ENCODE measurements at regions not wholly inside any gene's neighbourhood (a gene's known extent, or its start where the extent isn't known, plus 50 kb on each side); places are given as distances from the start of the nearest gene placed in this dataset.

GRCh38 chr4:133347409-133347808 is 198.3 kb downstream of the PCDH10 start:
- Histone ChIP-seq H3K27ac (ENCODE audit: poor library complexity, severe bottlenecking) (no peak overlapping the region), H3K4me1 (ENCODE audit: insufficient read depth, poor library complexity, severe bottlenecking) (no peaks in the 10 kb centered on the region), H3K9me3 (ENCODE audit: severe bottlenecking) (no peaks in the 10 kb centered on the region), H3K4me3 (ENCODE audit: severe bottlenecking) (no peak overlapping the region), H3K27me3 (ENCODE audit: insufficient read depth, poor library complexity, severe bottlenecking) (peaks cover 4% of the 10 kb centered on the region), H3K36me3 (ENCODE audit: low read depth) (no peaks in the 10 kb centered on the region)
- DNase-seq (ENCODE audit: low spot score) (no peak), ATAC-seq (ENCODE audit: low read depth) (no peak)
- TF ChIP-seq CTCF (IDR thresholded peaks at IDR 0.05; ENCODE audit: poor library complexity, severe bottlenecking) = no peak

DNA sequence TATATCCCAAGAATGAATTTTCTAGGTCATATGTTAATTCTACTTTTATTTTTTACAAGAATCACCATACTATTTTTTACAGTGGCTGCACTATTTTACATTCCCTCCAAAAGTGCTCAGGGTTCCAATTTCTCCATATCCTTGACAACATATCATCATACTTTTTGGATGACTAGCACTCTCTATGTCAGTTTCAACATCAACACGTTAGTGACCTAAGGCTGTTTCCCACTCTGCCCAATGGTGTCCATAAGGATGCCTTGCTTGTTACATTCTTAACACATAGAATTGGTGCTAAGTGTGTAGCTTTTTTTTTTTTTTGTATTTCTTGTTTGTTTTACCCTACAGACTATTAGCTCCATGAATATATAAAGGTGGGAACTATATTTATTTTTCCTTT is 175.4 kb downstream of the PCDH10 start:
- TF ChIP-seq CTCF (IDR thresholded peaks at IDR 0.05; ENCODE audit: poor library complexity, severe bottlenecking) = no peak
- ATAC-seq (ENCODE audit: low read depth) (no peak), DNase-seq (ENCODE audit: low spot score) (no peak)
- no peaks in the 10 kb centered on the region for H3K36me3 ChIP-seq (ENCODE audit: low read depth)
- H3K4me3 ChIP-seq (ENCODE audit: severe bottlenecking) = no peak overlapping the region
- H3K4me1 ChIP-seq (ENCODE audit: insufficient read depth, poor library complexity, severe bottlenecking) = no peaks in the 10 kb centered on the region
- H3K9me3 ChIP-seq (ENCODE audit: severe bottlenecking) = no peaks in the 10 kb centered on the region
- no peak overlapping the region for H3K27ac ChIP-seq (ENCODE audit: poor library complexity, severe bottlenecking)
- H3K27me3 ChIP-seq (ENCODE audit: insufficient read depth, poor library complexity, severe bottlenecking) = no peaks in the 10 kb centered on the region

DNA sequence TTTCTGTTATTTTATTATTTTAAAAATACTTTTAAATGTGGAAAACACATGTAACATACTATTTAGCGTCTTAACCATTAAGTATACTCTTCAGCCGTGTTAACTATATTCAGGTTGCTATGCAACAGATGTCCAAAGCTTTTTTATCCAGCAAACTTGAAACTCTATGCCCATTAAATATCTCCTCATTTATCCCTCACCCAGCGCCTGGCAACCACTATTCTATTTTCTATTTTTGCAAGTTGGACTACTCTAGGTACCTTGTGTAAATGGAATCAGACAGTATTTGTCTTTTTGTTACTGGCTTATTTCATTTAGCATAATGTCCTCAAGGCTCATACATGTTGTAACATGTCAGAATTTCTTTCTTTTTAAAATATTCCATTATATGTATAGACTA is 174.6 kb downstream of the PCDH10 start:
- Histone ChIP-seq H3K4me1 (ENCODE audit: insufficient read depth, poor library complexity, severe bottlenecking) (no peaks in the 10 kb centered on the region), H3K9me3 (ENCODE audit: severe bottlenecking) (no peaks in the 10 kb centered on the region), H3K36me3 (ENCODE audit: low read depth) (no peaks in the 10 kb centered on the region), H3K27ac (ENCODE audit: poor library complexity, severe bottlenecking) (no peak overlapping the region), H3K4me3 (ENCODE audit: severe bottlenecking) (no peak overlapping the region), H3K27me3 (ENCODE audit: insufficient read depth, poor library complexity, severe bottlenecking) (no peaks in the 10 kb centered on the region)
- TF ChIP-seq CTCF (IDR thresholded peaks at IDR 0.05; ENCODE audit: poor library complexity, severe bottlenecking) = no peak
- DNase-seq (ENCODE audit: low spot score) = no peak
- no peak for ATAC-seq (ENCODE audit: low read depth)

GRCh38 chr4:133320576-133321170 is 171.6 kb downstream of the PCDH10 start:
- Histone ChIP-seq H3K27me3 (ENCODE audit: insufficient read depth, poor library complexity, severe bottlenecking) (no peaks in the 10 kb centered on the region), H3K4me3 (ENCODE audit: severe bottlenecking) (no peak overlapping the region), H3K4me1 (ENCODE audit: insufficient read depth, poor library complexity, severe bottlenecking) (no peaks in the 10 kb centered on the region), H3K9me3 (ENCODE audit: severe bottlenecking) (no peaks in the 10 kb centered on the region), H3K36me3 (ENCODE audit: low read depth) (no peaks in the 10 kb centered on the region), H3K27ac (ENCODE audit: poor library complexity, severe bottlenecking) (no peak overlapping the region)
- DNase-seq (ENCODE audit: low spot score) = no peak
- TF ChIP-seq CTCF (IDR thresholded peaks at IDR 0.05; ENCODE audit: poor library complexity, severe bottlenecking) = peak; percentile 74
- ATAC-seq (ENCODE audit: low read depth) = peak; percentile 57; the same call in 2 of the 3 replicates

- DNase-seq (ENCODE audit: low spot score) (no peak), ATAC-seq (ENCODE audit: low read depth) (no peak)
- Histone ChIP-seq H3K36me3 (ENCODE audit: low read depth) (no peaks in the 10 kb centered on the region), H3K27ac (ENCODE audit: poor library complexity, severe bottlenecking) (no peak overlapping the region), H3K4me3 (ENCODE audit: severe bottlenecking) (no peak overlapping the region), H3K27me3 (ENCODE audit: insufficient read depth, poor library complexity, severe bottlenecking) (no peaks in the 10 kb centered on the region), H3K9me3 (ENCODE audit: severe bottlenecking) (no peaks in the 10 kb centered on the region), H3K4me1 (ENCODE audit: insufficient read depth, poor library complexity, severe bottlenecking) (no peaks in the 10 kb centered on the region)
- no peak for TF ChIP-seq CTCF (IDR thresholded peaks at IDR 0.05; ENCODE audit: poor library complexity, severe bottlenecking)
Observed at GRCh38 chr4:133316909-133317308, 167.8 kb downstream of the PCDH10 start.

Data from RWPE2 (cell line).